ENCODE measurements at regions not wholly inside any gene's neighbourhood (a gene's known extent, or its start where the extent isn't known, plus 50 kb on each side); places are given as distances from the start of the nearest gene placed in this dataset.
"Not testable (repeated sequence)": the region's sequence is repeated elsewhere in the genome, so short reads cannot be mapped to it uniquely, and the experiment has no call there.

GRCh38 chr12:97983796-97984195 is 521.2 kb downstream of the RMST start:
- DNase-seq (ENCODE audit: low read depth): no peak

DNA sequence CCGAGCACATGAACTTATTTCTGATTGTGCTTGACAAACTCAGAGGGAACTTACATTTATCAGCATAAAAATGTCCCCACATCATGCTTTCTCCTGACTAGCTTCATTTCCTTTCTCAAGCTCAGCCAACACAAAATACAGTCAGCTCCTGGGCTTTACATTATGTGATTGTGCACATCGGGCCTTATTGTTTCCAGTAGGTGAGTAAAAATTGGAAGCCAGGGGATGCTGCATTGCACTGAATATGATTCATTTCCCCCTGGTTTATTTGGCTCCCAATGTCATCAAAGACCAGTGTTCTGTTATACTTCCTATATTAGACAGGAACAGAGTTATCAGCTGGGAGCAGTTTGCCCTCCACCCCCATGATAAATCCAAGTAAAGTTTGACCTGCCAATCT is 521.8 kb downstream of the RMST start:
- DNase-seq (ENCODE audit: low read depth): no peak

DNA sequence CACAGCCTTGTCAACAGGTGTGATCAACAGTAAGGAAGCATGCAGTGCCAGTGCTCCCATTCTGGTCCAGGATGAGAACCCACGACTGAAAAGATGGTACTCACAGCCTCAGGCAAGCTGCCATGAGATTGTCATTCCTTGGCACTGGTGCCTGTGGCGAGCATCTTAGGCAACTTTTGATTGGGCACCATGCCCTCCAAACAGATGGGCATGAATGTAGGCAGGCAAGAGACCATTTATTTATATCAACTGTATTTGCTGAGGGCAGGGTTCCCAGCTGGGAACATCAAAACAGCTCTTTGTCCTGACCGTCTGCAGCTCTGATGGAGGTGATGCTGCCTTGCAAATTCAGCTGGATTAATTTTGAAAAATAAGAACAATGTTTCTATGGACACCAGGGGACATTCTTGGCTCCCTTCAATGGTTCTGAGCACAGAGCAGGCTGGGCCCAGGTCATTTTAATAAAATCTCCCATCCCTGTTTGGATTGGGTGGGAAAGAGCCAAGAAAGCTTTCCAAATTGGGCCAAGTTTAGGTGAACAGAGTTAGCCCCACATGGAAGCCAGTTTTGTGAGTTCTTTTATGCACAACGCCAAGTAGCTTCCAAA is 522.5 kb downstream of the RMST start:
- DNase-seq (ENCODE audit: low read depth): no peak

DNA sequence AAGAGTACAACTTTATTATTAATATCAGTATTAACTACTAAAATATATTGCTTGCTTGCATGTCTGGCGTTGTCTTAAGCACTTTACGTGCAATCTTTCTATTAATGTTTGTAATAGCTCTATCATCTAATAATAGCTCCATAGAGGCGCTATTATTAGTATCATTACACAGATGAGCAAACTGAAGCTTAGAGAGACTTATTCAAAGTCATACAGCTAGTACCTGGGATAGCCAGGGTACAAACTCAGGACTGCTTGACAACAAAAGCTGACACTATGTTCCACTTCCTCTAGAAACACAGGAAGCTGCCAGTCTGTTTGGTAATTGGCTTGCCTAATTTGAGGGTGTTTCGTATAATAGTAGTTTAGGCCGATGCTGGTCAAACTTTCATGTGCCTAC is 523.2 kb downstream of the RMST start:
- DNase-seq (ENCODE audit: low read depth): no peak

GRCh38 chr12:97988588-97988987 is 526.0 kb downstream of the RMST start:
- not testable (repeated sequence) for DNase-seq (ENCODE audit: low read depth)

- DNase-seq (ENCODE audit: low read depth): no peak
These were observed 525.9 kb upstream of the TMPO start for GRCh38 chr12:97989366-97989940.

DNA sequence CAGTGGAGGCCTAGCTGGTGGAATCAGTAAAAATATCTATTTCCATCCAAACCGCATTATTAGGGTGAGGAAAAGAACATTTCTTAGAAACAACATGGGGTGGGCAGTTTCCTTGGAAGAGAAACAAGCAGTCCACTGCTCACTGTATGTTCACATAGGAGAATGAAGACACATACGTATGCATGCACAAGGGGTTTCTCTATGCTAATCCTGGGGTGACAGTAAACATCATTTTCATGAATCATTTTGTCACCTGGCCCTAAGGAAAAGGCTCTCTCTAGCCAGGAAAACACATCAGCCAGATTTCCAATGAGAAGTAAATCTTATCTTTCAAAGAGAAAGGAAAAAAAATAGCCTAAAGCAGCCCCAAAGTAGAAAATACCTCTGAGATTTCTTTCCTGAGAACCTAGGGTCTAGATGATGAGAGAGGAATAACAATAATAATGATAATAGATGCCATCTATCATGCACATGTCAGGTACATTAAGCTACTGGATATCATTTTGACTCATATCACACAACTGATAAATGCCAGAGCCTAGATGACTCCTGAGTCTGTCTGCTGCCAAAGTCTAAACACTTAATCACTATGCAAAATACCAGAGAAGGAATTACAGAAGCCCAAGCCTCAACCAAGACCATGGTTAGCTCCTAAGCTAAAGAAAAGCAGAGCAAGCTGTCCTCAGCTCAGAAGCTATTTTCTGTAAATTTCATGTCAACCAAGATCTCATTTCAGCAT is 520.5 kb upstream of the TMPO start:
- DNase-seq (ENCODE audit: low read depth): no peak

- no peak for DNase-seq (ENCODE audit: low read depth)
These were observed 519.8 kb upstream of the TMPO start for GRCh38 chr12:97995559-97995958.

DNA sequence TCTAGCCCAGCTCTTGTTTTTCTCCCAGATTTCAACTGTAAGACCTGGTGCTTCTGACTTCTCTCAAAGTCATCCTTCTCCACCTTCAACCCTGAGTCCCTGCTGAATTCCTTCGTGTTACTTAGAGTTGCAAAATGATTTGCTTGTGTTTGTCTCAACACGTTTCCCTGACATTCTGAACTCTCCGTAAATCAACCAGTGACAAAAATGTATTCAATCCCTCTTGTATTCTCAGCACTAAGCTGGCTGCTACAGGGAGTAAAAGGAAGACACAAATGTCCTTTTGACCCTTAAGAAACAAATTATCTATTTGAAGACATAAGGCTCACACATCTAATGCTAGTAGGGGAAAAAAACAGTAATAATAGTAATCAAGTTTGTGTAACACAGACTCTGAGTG is 514.0 kb upstream of the TMPO start:
- no peak for DNase-seq (ENCODE audit: low read depth)

DNA sequence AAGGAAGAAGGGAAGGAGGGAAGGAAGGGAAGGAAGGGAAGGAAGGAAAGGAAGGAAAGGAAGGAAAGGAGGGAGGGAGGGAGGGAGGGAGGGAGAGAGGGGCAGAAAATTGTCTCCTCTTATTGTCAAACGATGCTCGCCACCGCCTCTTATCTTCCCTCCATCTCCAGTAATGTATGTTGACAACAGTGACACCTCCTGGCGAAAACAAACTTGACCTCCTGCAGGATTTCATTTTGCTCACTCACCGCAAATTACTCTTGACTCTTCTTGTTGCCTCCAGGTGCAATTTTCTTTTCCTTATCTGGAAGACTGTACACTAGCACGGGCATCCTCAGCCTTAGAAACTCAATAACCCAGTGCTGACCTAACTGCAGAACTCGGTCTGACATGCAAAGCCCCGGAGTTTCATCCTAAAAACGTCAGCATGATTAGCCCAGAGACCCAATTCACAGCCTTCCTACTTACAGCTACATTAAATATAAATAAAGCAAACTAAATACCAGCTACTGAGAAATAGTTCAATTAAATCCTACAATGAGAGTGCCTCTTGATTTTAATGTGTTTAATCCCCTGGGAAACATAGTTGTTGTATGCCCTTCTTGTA is 512.4 kb upstream of the TMPO start:
- peak; percentile 2 for DNase-seq (ENCODE audit: low read depth)

DNA sequence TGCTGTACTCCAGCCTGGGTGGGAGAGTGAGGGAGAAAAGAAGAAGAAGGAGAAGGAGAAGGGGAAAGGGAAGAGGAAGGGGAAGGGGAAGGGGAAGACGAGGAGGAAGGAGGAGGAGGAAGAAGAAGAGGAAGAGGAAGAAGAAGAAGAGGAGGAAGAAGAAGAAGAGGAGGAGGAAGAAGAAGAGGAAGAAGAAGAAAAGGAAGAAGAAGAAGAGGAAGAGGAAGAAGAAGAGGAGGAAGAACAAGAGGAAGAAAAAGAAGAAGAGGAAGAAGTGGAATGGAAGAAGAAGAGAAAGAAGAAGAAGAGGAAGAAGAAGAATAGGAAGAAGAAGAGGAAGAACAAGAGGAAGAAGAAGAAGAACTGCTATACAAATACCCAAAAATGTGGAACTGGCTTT is 507.4 kb upstream of the TMPO start:
- no peak for DNase-seq (ENCODE audit: low read depth)

DNA sequence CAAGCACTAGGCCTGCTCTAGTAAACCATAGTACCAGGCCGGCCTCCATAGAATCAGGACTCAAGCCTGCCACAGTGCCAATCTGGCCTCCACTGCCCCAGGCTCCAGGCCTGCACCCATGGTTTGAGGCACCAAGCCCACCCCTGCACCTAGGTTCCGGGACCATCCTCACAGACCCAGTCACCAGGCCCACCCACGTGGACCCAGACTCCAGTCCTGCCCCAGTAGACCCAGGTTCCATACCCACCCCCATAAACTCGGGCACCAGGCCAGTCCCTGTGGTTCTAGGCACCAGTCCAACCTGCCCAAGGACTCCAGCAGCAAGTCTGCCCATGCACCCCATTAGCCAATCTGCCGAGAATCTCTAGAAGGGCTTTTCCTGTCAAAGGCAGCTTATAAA is 501.8 kb upstream of the TMPO start:
- no peak for DNase-seq (ENCODE audit: low read depth)

DNA sequence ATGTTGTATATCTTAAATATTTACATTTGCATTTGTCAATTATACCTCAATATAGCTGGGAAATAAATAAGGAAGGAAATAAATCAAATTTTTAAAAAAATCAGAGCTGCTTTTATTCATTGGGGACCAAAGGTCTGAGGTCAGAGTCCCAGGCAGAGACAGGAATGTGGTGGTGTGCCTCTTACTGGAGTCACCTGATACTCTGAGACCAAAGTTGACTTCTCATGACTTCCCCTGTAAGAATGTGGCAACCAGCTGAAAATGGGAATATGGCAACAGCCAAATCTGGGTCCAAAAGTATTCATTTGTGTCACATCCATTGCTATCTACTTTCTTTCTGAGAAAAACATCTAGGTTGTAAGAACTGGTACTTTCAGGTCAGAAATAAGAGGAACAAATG is 496.6 kb upstream of the TMPO start:
- DNase-seq (ENCODE audit: low read depth): no peak

- no peak for DNase-seq (ENCODE audit: low read depth)
These were observed 495.0 kb upstream of the TMPO start for GRCh38 chr12:98020376-98020775.

DNA sequence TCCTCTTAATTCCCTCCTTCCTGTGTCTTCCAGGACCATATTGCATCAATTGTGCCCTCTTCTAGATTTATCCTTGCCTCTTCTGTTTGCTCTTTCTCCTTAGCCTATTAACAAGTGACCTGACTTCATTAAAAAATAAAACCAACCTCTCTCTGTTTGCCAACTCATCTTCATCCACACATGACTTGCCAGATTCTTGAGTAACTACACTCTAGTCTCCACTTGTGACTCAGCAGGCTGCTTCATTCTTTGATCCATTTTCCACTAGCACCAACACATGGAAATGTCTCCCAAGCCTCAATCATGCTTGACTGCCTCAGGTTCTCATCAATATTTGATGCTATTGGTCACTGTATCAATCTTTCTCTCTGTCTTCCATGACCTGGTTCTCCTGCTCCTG is 492.4 kb upstream of the TMPO start:
- DNase-seq (ENCODE audit: low read depth): no peak

- DNase-seq (ENCODE audit: low read depth): no peak
These were observed 477.8 kb upstream of the TMPO start for GRCh38 chr12:98037401-98038140.

DNA sequence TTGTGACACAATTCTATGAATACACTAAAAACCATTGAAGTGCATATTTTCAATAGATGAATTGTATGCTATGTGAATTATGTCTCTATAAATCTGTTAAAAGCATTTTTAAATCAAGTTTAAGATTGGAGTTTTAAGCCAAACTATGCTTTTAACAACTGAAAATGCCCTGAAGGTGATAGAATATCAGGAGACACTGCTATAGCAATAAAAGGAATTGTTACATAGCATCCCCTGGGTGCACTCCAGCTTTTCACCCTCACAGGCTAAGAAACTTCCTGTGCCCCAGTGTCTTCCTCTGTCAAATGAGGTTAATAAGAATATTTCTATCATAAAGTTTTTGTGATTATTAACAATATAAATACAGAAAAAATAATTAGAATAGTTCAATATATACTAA is 472.7 kb upstream of the TMPO start:
- no peak for DNase-seq (ENCODE audit: low read depth)

DNA sequence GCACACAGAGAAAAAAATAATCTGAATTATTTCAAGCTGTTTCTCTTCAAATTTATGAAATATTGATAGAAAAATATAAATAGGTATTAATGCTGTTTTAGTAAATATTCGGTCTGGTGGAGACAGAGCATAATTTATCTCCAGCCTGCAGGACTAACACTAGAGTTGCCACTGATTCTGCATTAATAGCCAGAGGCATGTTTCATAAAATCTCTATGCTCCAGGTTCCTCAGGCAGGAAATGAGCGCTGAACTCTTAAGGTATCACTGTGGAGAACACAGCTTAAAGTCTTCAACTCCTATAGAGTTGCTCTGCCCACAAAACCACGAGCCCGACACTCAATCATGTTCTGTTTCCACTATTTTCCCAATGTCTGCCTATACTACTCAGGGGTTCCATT is 470.0 kb upstream of the TMPO start:
- no peak for DNase-seq (ENCODE audit: low read depth)

- no peak for DNase-seq (ENCODE audit: low read depth)
These were observed 467.1 kb upstream of the TMPO start for GRCh38 chr12:98048326-98048725.

DNA sequence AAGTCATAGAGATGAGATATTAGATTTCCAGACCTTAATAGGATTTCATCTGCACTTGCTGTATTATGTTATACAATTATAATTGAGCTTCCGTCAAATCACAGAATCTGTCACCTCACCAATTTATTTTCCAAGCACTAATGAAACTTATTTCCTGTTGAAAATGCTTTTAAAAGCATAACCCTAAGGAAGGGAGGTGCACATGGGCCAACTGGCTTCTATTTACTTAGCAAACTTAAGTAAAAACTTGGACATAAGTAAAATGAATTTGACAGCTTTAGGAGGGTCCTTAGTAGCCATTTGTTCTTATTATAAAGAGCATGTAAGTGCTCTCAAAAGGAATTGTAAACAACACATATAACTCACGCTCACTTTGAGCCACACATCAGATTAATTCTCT is 462.2 kb upstream of the TMPO start:
- DNase-seq (ENCODE audit: low read depth): no peak

DNA sequence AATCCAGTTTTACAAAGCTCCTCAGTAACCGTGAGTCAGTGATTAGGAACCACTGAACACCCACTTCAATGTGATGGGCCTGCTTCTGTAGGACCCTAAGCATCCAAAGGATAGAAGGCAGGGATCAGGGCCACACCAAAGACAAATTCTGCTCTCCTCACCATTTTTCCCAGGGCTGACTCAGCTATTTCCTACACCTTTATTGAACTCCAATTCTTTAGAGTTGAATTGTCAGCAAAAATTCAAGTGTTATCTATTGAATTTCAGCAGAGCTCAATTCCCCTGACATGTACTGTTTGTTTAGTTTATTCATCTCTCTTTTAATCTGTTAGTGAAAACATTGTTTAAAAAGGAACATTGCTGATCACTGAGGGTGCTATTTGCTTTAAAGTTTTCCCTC is 457.7 kb upstream of the TMPO start:
- DNase-seq (ENCODE audit: low read depth): no peak

DNA sequence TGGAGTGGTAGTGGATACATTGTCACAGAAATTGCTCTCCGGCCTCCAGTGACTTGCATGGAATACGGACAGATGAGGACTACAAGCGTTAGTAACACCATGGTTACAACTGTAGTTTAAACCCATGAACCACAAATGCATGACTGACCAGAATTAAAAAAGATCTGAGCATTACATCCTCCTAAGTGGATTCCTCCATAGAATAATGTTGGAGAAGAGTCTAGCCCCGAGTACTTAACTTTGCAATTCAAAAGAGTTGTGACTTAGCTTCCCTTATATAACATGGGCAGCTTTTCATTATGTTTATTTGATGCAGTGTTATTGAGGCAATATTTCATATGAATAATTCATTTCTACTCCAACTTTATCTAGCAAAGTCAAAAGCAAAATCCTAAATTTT is 457.2 kb upstream of the TMPO start:
- no peak for DNase-seq (ENCODE audit: low read depth)

Data from LHCN-M2 (cell line).